Gastrocnemius medialis (tissue), 4 donors: ENCODE measurements at regions not wholly inside any gene's neighbourhood (a gene's known extent, or its start where the extent isn't known, plus 50 kb on each side); places are given as distances from the start of the nearest gene placed in this dataset.

Experiments used
- ATAC-seq, 2 donors: fragments of 150-250 bp; one replicate each; pipeline ENCODE4 v1.9.1; 2016
- DNase-seq, 2 donors: peaks; one replicate each; pipeline ENCODE4 v3.0.0-alpha.2; 2019
- H3K27ac ChIP-seq, 4 donors: fragments of 200-600 bp; sonication (generic); 1 replicate in 1 of 4; 2 replicates in 3 of 4; pipeline ENCODE4 v1.5.1; 2016 to 2018; ENCODE audit warnings: mild to moderate bottlenecking in 2 of 4, moderate library complexity in 1 of 4
- H3K27me3 ChIP-seq, 3 donors: fragments of 200-600 bp; sonication (generic) in 2 of 3; 1 replicate in 1 of 3; 2 replicates in 2 of 3; pipeline versions ENCODE4 v1.5.1 to v1.6.0; 2016 to 2019; ENCODE audit warnings: mild to moderate bottlenecking in 1 of 3, moderate library complexity in 1 of 3
- H3K36me3 ChIP-seq, 2 donors: fragments of 200-600 bp; sonication (generic) in 1 of 2; one replicate each; pipeline ENCODE4 v1.5.1; 2017 to 2018
- H3K4me1 ChIP-seq, 2 donors: fragments of 200-600 bp; sonication (generic) in 1 of 2; one replicate each; pipeline ENCODE4 v1.5.1; 2016 to 2017; ENCODE audit warnings: mild to moderate bottlenecking in 2 of 2
- H3K4me3 ChIP-seq, 4 donors: fragments of 200-600 bp; sonication (generic) in 3 of 4; 1 replicate in 1 of 4; 2 replicates in 3 of 4; pipeline ENCODE4 v1.5.1; 2016 to 2019; ENCODE audit warnings: mild to moderate bottlenecking in 2 of 4
- H3K9me3 ChIP-seq, 3 donors: fragments of 200-600 bp; sonication (generic) in 2 of 3; 1 replicate in 1 of 3; 2 replicates in 2 of 3; pipeline ENCODE4 v1.5.1; 2016 to 2019
- POLR2A ChIP-seq, 2 donors: fragments of 450-650 bp; IDR thresholded peaks; one replicate each; pipeline ENCODE4 v1.6.1; 2017; ENCODE audit warnings: antibody characterized with exemption in 2 of 2, mild to moderate bottlenecking in 2 of 2, moderate library complexity in 2 of 2
- in situ Hi-C, 4 donors: fragments of 200-750 bp; cut with MboI; loops; one replicate each; pipeline versions ENCODE4 v1.15.0 to v1.8.0; 2017; ENCODE audit warnings: low sequenced_read_pairs in 4 of 4
- intact Hi-C: fragments of 100-400 bp; cut with DNase I; formaldehyde crosslinking; loops from one replicate; pipeline ENCODE4 v1.15.1; 2023; ENCODE audit warnings: low total_unique reads
- TF ChIP-seq, protein P1 (sequence below), 5 experiments: fragments of 450-650 bp in 3 of 5; fragments of 200-600 bp in 2 of 5; sonication (generic) in 2 of 5; IDR thresholded peaks in 4 of 5; conservative IDR thresholded peaks in 1 of 5; 1 replicate in 4 of 5; 2 replicates in 1 of 5; pipeline ENCODE4 v1.5.1; 2016 to 2019; ENCODE audit warnings: antibody characterized with exemption in 5 of 5, mild to moderate bottlenecking in 3 of 5, moderate library complexity in 3 of 5

DNA sequence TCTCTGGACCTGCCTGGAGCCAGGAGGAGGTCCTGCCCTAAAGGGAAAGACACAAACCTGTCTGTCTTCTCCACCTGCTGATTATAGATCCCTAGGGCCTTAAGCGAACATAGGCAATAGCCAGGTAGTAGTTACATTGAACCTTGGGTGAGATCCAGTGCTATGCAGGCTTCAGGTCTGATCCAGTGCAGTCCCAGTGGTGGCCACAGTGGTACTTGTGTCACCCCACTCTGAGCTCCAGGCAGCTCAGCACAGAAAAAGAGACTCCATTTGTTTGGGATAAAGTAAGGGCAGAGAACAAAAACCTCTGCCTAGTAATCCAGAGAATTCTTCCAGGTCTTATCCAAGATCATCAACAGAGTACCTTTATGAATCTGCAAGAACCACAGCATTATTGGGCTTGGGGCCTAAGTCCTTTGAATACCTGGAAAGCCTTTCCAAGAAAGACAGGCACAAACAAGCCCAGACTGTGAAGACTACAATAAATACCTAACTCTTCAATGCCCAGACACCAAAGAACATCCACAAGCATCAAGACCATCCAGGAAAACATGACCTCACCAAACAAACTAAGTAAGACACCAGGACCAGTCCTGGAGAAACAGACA lies 60.4 kb upstream of the KTN1 start:
- intact Hi-C loops = no loop called here
- no peak overlapping the region for H3K27ac ChIP-seq
- H3K4me1 ChIP-seq = no peaks in the 10 kb centered on the region
- in situ Hi-C loops = no loop called here
- DNase-seq (no peak), ATAC-seq (no peak)
- no peaks in the 10 kb centered on the region for H3K9me3 ChIP-seq
- H3K36me3 ChIP-seq = no peaks in the 10 kb centered on the region
- H3K4me3 ChIP-seq = no peak overlapping the region
- TF ChIP-seq, protein P1, sequence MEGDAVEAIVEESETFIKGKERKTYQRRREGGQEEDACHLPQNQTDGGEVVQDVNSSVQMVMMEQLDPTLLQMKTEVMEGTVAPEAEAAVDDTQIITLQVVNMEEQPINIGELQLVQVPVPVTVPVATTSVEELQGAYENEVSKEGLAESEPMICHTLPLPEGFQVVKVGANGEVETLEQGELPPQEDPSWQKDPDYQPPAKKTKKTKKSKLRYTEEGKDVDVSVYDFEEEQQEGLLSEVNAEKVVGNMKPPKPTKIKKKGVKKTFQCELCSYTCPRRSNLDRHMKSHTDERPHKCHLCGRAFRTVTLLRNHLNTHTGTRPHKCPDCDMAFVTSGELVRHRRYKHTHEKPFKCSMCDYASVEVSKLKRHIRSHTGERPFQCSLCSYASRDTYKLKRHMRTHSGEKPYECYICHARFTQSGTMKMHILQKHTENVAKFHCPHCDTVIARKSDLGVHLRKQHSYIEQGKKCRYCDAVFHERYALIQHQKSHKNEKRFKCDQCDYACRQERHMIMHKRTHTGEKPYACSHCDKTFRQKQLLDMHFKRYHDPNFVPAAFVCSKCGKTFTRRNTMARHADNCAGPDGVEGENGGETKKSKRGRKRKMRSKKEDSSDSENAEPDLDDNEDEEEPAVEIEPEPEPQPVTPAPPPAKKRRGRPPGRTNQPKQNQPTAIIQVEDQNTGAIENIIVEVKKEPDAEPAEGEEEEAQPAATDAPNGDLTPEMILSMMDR (IDR thresholded peaks at IDR 0.05 in 4 of 5, conservative IDR thresholded peaks at IDR 0.05 in 1 of 5) = no peak
- TF ChIP-seq POLR2A (IDR thresholded peaks at IDR 0.05) = no peak
- no peaks in the 10 kb centered on the region for H3K27me3 ChIP-seq

DNA sequence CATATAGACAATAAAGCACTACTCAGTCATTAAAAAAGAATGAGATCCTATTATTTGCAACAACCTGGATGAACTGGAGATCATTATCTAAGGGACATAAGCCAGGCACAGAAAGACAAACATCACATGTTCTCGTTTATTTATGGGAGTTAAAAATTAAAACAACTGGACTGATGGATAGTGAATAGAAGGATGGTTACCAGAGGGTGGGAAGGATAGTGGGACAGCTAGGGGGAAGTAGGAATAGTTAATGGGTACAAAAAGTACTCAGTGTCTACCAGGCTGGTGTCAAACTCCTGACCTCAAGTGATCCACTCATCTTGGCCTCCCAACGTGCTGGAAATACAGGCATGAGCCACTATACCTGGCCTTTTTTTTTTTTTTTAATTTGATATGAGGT lies 56.7 kb upstream of the KTN1 start:
- intact Hi-C loops = no loop called here
- no peaks in the 10 kb centered on the region for H3K4me1 ChIP-seq
- no peak for DNase-seq

More for the DNA sequence above, 56.7 kb upstream of the KTN1 start:
- Histone ChIP-seq H3K36me3 (no peaks in the 10 kb centered on the region), H3K9me3 (no peaks in the 10 kb centered on the region), H3K27me3 (no peaks in the 10 kb centered on the region), H3K4me3 (no peak overlapping the region), H3K27ac (no peak overlapping the region)
- in situ Hi-C loops = no loop called here
- TF ChIP-seq, protein P1 (IDR thresholded peaks at IDR 0.05 in 4 of 5, conservative IDR thresholded peaks at IDR 0.05 in 1 of 5) = no peak
- no peak for TF ChIP-seq POLR2A (IDR thresholded peaks at IDR 0.05)
- no peak for ATAC-seq
